ENCODE measurements at regions not wholly inside any gene's neighbourhood (a gene's known extent, or its start where the extent isn't known, plus 50 kb on each side); places are given as distances from the start of the nearest gene placed in this dataset.

GRCh38 chr12:19572920-19573558 is 133.7 kb downstream of the AEBP2 start:
- DNase-seq (ENCODE audit: low read depth in 2 of 2) = peak in 1 of 2 experiments; percentile 31

DNA sequence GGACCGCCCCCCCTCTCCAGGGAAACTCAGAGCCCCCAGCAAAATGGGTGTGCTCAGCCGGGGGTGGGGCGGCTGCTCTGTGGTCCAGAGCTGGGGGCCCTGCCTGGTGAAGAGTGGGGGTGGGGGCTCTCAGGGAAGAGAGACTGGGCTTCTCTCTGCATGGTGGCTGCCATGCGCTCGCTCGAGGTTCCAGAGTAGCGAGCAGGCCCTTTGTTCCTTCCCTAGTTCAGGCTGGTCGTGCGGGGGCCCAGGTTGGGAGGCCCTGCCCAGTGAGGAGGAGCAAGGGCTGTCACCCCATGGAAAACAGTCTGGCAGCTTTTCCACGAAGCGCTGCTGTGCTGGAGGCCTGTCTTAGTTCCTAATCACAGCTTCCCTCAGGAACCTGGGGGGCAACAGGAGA is 134.6 kb downstream of the AEBP2 start:
- no peak for DNase-seq (ENCODE audit: low read depth in 2 of 2)

DNA sequence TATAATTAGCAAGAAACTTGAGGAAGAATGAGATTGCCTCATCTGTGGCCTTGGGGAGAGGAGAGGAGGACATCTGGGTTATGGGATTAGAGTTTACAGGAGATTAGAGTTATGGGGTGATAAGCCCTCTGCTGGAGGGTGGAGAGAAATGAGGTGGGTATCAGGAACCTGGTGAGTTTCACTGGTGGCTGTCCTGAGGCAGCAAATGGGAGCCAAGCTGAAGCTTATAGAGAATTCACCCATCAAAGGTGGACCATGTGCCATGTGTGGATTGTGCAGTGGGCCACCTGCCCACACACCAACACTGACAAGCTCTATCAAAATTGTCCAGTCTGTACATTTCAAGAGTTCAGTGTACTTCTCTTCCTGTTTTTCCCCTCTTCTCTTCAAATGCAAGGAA is 135.3 kb downstream of the AEBP2 start:
- DNase-seq (ENCODE audit: low read depth in 2 of 2) = no peak

- DNase-seq (ENCODE audit: low read depth in 2 of 2) = peak; percentile 50 to 59
These were observed 136.3 kb downstream of the AEBP2 start for GRCh38 chr12:19575337-19576243.

DNA sequence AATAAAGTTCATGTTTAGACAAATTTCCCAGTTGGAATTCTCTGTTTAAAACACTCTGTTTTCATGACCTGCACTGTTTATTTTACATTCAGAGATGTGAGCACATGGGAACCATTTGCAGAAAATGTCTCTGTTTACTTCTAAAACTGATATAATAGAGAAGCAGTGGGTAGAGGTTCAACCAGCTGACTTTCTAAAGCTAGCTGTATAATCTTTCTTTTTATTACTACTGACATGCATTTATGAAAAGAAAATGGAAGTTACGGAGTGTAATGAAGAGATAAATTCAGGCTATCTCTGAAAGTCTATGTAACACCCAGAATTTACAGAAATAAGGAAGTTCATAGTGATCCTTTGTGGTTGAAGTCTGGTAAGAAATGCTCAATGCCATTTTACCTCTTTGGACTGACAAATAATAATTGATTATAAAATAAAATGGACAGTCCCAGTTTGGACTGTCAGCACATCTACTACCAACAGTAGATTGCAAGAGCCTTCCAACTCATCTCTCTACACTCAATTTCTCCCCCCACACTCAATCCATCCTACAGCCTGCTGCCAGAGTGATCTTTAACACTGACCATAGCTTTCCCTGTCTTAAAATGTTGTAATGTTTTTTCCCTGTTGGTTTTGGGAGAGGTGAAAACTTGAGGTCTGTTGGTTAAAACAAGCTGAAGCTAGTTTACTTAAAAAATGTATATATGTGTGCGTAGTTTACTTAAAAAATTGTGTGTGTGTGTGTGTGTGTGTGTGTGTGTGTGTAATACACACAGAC is 137.4 kb downstream of the AEBP2 start:
- DNase-seq (ENCODE audit: low read depth in 2 of 2) = no peak

GRCh38 chr12:19577281-19577530 is 137.9 kb downstream of the AEBP2 start:
- no peak for DNase-seq (ENCODE audit: low read depth in 2 of 2)

- DNase-seq (ENCODE audit: low read depth in 2 of 2) = no peak
These were observed 145.4 kb downstream of the AEBP2 start for GRCh38 chr12:19584732-19585131.

DNA sequence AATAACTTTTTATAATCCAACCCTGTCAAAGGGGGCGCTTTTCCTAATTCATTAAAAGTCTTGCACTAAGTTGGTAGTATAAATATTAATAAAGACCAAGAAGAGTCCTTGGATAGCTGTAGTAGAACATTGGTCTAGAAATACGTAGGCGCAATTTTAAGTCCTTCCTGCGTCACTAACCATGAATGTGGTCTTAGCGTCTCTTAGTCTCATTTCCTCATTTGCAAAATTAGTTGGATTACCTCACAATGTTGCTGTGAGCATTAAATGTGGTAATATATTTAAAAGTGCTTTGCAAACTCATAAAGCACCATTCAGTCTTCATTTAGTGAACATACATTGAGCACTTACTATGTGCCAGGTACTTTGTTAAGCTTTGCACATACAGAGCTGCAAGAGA is 149.7 kb downstream of the AEBP2 start:
- no peak for DNase-seq (ENCODE audit: low read depth in 2 of 2)

DNA sequence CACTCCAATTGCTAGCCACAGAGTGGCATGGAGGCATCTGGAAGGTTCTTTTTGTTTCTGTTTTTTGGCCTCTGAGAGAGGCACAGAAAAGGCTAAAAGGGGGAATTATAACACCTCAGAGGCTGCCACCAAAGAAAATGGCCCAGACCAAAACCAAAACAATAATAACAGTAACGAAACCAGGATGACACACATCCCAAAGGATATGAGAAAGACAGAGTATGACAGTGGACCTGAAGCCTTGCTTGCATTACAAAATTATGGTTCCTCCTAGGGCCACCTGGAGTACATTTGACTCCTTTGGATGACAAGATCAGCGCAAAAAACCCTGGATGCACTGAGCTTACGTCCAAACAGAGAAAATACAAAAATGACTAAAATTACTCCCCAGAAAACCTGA is 152.7 kb downstream of the AEBP2 start:
- DNase-seq (ENCODE audit: low read depth in 2 of 2) = no peak

DNA sequence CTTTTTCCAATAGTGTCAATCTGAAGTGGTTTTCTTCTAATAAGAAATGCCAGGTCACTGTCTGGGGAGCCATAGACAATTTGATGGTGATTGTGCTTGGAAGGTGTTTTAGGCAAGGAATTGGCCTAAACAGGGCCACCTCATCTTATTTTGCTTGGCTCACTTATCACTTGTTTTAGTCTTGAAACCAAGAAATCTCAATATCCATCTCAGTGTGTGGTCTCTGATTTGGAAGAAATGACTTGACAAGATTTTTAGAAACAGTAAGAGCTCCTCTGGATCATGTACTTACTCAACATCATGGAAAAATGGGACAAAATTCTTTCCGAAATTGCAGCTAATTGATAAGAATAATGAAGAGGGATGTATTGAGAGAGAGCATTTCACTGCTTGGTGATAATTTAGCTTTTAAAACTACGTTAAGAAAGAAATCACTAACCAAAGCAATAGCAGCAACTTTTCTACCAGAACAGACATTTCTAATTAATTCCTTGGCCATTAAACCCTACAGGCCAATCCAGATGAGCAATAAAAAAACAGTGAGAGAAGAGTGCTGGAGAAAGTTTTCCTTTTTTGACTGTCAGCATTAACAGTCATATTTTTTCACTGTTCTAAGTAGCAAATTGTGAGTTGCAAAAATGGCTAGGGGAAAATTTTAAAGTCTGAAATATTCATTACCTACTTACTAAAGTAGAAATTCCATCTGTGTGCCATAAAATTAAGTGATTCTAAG is 157.3 kb downstream of the AEBP2 start:
- no peak for DNase-seq (ENCODE audit: low read depth in 2 of 2)

DNA sequence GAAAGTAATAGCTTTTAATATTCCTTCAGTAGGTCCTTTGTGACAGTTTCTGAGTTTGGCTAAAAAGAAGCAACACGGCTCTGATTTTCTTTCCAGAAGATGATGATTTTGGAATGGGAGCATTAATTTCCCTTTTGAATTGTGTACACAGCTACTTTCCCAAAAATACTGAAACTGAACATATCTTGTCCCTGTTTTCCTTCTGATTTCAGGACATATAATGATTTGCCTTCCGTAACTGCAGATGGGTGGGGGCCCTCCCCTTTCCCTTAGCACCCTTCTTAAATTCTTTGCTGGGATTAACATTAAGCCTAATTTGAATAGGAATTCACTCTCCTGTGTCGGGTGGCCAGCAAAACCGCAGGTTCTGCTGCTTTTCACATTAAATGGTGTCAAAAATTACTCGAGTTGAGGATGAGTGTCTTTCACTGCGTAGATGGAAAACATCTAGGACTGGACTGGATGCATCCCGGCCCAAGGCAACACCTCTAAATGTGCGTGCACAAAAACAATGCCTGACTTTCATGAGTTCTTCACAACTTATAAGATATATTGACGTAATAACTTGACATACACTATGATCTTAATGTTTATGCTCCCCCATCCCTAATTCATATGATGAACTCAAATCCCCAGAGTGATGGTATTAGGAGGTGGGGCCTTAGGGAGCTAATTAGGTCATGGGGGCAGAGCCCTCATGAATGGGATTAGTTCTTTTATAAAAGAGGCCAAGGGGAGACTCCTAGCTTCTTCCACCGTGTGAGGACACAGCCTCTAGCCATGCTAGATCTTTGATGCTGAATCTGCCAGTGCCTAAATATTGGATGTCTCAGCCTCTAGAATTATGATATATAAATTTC is 158.1 kb downstream of the AEBP2 start:
- no peak for DNase-seq (ENCODE audit: low read depth in 2 of 2)

- DNase-seq (ENCODE audit: low read depth in 2 of 2) = no peak
These were observed 166.4 kb downstream of the AEBP2 start for GRCh38 chr12:19605720-19606119.

DNA sequence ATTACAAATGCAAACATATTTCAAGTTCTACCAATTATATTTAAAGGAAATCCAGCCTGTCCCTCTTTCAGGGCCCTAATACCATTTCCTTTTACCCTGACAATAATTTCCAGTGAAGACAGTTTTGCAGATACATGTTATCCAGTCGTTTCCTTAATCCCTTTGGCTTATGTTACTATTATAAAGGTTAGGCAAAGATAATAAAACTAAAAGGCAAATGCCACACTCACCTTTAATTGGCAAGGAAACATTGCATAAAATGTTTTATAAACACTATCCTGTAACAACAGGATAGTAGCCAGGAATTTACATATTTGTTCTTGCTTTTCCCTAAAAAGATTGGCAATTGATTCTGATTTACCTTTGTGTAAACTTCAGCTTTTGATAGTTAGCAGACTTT is 168.7 kb downstream of the AEBP2 start:
- no peak for DNase-seq (ENCODE audit: low read depth in 2 of 2)

DNA sequence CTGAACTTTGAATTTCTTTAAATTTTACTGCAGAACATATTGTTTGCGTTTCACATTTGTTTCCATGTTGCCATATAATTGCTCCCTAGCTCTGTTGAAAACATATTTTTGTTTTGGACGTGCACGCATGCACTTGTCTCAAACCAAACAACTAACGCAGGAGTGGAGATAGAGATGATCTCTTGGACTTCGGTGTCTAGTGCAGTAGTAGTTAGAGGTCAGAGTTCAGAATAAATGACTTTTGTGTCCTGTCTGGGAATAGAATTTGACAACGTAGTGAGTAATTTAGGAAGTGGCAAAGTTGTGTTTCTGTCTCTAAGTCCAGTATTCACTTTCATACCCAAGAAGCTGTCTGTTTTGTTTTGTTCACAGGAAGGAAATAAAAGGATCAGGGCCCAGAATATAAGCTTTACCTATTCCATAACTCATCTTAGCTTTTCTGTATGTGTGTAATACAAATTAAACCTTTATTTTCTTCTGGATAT is 173.8 kb downstream of the AEBP2 start:
- no peak for DNase-seq (ENCODE audit: low read depth in 2 of 2)

DNA sequence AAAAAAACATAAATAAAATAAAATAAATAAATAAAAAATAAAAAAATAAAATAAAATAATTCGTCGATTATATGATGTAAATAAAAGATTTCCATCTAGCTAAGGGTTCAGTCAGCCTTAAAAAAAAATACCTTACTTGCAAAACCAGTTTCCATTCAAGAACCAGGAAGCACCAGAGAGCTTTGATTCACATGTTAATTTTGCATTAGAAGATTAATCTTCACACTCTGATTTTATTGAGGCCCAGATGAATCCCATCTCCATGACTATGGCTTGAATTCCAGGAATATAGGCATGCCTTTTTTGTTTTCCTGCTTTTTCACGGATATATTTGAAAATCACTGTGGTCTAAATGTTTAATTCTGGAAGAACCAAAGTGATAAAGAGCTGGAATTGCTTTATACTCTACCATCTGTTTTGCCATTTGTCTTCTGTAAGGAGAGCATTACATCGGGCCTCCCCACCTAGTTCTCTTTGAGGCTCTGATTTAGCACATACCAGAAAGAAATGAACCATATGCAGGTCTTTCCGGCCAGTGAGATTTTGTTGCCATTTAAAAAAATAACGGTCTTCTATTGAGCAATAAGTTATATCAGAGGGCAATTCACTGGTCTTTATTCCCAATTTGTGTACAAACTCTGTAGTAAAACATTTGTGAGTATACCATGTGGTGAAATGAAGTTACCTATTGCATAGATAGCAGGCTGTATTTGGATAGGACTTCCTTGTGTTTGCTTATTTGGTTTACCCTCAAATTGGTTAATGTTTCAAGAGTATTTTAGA is 175.5 kb downstream of the AEBP2 start:
- DNase-seq (ENCODE audit: low read depth in 2 of 2) = no peak

DNA sequence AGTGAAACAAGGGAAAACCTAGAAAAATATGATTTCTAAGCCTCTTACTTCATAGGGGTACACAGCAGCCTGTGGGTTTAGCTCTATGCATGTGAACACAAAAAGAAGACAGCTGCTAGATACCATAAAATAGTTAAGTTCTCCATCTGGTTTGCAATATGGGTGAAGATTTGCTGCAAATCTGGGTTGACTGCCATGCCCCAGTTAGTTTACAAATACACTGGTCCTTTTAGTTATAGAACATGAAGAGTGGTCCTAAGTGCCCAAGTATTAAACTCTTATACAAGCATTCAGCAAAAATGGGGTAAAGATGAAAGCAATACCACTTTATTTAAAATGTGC is 176.1 kb downstream of the AEBP2 start:
- DNase-seq (ENCODE audit: low read depth in 2 of 2) = no peak

GRCh38 chr12:19616781-19617180 is 177.5 kb downstream of the AEBP2 start:
- DNase-seq (ENCODE audit: low read depth in 2 of 2) = no peak

GRCh38 chr12:19620222-19620621 is 180.9 kb downstream of the AEBP2 start:
- no peak for DNase-seq (ENCODE audit: low read depth in 2 of 2)

GRCh38 chr12:19623751-19624399 is 184.6 kb downstream of the AEBP2 start:
- no peak for DNase-seq (ENCODE audit: low read depth in 2 of 2)

DNA sequence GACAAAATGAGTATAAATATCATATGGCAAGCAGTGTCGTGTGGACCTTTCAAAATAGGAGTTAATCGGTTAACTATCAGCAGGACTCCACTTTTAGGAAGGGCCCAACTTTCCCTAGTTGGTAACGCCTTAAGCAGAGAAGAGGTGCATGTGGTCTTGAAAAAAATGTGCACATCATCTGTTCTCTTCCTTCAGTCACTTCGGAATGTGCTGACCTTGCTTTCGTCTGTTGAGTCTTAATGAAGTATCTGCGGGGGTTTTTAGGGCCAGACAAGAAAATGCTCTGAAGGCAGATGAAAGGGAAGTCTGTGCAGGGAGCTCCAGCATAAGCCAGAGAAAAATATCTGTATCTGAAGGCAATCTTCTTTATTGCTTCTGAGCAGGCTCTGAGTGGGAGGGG is 185.2 kb downstream of the AEBP2 start:
- peak; percentile 37 to 49 for DNase-seq (ENCODE audit: low read depth in 2 of 2)
